ENCODE measurements at regions not wholly inside any gene's neighbourhood (a gene's known extent, or its start where the extent isn't known, plus 50 kb on each side); places are given as distances from the start of the nearest gene placed in this dataset.

DNA sequence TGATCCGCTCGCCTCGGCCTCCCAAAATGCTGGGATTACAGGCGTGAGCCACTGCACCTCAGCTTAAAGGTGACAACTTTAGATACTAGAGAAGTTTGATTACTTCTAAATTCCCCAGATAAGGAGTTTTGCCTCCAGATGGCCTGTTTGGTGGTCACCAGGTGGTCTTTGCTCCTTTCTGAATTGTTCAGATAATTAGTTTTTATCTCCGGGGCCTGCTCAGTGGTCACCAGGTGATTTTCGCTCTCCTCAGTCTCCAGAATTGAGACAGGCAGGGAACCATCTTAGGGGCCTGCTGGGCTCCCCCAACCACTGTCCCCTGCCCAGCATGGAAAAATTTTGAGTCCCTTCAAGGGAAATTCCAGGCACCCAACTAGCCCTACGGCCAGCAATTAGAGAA, 62.6 kb downstream of the GPR6 start:
- TF ChIP-seq, protein P1, sequence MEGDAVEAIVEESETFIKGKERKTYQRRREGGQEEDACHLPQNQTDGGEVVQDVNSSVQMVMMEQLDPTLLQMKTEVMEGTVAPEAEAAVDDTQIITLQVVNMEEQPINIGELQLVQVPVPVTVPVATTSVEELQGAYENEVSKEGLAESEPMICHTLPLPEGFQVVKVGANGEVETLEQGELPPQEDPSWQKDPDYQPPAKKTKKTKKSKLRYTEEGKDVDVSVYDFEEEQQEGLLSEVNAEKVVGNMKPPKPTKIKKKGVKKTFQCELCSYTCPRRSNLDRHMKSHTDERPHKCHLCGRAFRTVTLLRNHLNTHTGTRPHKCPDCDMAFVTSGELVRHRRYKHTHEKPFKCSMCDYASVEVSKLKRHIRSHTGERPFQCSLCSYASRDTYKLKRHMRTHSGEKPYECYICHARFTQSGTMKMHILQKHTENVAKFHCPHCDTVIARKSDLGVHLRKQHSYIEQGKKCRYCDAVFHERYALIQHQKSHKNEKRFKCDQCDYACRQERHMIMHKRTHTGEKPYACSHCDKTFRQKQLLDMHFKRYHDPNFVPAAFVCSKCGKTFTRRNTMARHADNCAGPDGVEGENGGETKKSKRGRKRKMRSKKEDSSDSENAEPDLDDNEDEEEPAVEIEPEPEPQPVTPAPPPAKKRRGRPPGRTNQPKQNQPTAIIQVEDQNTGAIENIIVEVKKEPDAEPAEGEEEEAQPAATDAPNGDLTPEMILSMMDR (IDR thresholded peaks at IDR 0.05) = no peak
- TF ChIP-seq POLR2A (IDR thresholded peaks at IDR 0.05) = no peak
